HG02970 (cell line): ENCODE measurements at regions not wholly inside any gene's neighbourhood (a gene's known extent, or its start where the extent isn't known, plus 50 kb on each side); places are given as distances from the start of the nearest gene placed in this dataset.
A peak's percentile ranks its signal among the peaks of the same experiment; 100 is the strongest.
"Not testable (repeated sequence)": the region's sequence is repeated elsewhere in the genome, so short reads cannot be mapped to it uniquely, and the experiment has no call there.

Experiments used
- ATAC-seq: cut with Tn5 transposase; IDR thresholded peaks from one replicate; pipeline ENCODE4 v1.9.1; 2021; ENCODE audit warnings: mild to moderate bottlenecking, moderate library complexity, moderate number of reproducible peaks; ENCODE audit not compliant: unreplicated experiment, low FRiP score

DNA sequence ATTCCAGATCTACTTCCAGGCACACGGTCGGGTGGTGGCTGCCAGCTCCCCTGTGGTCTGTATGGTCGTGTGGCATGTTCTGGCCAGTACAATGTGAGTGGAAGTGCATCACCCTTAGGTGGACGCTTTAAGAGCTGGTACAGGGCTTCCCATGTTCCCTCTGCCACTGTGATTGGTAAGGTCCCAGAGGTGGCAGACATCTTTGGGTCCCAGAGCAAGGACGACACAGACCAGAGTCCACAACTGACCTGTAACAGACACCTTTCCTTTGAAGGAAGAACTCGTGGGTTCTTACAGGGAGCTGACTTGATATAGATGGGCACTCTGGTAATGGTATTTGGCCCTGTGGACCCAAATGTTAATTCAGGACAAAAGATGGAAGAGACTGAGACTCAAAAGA, 90.0 kb upstream of the GDNF start:
- ATAC-seq: no peak

DNA sequence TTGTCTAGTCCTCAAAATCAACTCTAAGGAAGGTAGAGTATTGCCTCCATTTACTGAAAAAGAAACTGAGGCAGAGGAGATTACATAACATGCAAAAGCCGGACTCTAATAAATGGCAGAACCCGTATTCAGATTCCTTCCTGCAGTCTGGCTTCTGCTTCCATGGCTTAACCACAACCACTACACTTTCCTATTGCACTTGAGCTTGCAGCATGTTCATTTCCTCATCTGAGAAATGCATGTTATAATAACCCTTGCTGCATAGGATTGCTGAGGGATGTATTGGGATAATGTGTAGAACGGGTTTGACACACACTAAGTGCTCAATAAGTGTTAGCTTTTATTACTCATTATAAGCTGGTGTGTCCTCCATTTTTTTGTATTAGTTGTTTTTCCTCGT, 87.9 kb upstream of the GDNF start:
- ATAC-seq: not testable (repeated sequence)

DNA sequence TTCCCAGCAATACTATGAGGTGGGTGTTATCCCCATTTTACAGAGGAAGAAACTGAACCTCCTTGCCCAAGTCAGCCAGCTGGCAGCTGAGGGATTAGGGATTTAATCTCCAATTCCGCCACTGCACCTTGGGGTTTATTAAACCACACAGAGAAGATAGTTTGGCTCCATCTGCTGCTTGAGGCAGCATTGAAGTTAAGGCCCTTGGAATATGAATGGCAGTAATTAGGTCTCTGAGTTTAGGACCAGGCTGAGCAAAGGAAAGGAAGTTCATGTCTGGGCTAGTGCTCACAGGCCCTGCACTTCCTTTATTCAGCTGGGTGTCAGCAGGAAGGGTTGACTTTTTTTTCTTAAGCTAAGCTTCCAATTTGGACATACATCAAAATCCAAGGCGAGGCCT, 86.9 kb upstream of the GDNF start:
- no peak for ATAC-seq

DNA sequence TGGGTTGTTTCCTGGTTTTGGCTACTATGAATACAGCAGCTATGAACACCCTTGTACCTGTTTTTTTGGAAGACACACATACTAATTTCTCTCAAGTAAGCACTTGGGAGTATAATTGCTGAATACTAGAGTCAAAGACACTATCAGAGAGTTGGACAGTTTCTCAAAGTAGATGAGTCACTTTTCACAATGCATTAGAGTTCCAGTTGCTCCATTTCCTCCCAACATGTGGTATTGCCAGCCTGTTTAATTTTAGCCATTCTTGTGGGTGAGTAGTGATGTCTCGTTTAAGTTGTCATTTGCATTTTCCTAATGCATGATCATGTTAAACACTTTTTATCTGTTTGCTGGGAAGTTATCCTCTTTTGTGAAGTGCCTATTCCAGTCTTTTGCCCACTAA, 81.6 kb upstream of the GDNF start:
- ATAC-seq: no peak

DNA sequence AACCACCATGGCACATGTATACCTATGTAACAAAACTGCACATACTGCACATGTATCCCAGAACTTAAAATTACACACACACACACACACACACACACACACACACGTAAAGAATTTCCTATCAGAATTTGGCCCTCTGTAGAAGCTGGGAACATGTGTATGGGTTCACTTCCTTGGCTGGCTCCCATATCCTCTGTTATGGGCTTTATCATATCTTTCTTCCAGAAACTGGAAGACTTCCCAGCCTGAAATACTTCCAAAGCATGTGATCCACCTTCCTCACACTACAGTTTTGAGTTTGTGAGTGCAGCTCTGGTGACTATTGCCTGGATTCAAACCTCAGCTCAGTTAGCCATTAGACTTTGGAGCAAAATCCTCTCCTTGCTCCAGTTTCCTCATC, 78.6 kb upstream of the GDNF start:
- ATAC-seq: no peak

DNA sequence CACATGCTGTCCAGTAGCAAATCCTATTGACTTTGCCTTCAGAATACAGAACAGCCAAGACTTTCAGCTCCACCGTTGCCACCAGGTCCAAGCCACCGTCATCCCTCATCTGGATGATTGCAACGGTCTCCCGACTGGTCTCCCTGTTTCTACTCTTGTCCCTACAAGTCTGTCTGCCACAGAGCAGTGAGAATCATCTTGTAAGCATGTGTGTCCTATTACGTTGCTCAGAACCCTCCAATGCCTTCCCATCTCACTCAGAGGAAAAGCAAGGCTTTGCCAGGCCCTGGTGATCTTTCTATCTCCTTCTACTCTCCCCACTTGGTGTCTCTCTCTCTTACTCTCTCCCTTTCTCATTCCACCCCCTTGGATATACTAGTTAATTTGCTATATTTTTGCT, 76.7 kb upstream of the GDNF start:
- no peak for ATAC-seq

DNA sequence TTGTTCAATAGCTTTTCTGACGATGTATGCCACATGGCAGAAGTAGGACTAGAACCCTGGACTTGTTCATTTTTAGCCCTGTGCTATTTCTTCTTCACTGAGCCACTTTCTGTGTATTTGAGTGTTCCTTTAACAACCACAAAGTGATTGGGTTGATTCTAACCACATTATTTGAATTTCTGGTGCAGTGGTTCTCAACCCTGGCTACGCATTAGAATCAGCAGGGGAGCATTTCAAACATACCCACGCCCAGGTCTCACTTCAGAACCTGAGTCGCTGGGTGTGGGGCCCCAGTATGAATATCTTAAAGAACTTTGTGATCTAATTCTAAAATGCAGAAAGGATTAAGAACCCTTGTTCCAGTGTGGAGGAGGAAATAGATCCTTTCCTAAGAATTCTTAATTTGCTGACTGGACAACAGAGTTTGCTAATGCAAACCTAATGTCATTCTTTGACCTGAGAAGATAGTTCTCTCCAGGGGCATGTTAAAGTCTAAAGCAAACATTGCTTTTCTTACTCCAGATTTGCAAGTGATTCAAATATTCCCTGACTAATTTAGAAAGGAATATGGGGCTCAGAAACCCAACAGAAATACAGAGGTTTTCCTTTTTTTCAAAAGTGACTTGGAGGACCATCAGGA, 75.4 kb upstream of the GDNF start:
- no peak for ATAC-seq

DNA sequence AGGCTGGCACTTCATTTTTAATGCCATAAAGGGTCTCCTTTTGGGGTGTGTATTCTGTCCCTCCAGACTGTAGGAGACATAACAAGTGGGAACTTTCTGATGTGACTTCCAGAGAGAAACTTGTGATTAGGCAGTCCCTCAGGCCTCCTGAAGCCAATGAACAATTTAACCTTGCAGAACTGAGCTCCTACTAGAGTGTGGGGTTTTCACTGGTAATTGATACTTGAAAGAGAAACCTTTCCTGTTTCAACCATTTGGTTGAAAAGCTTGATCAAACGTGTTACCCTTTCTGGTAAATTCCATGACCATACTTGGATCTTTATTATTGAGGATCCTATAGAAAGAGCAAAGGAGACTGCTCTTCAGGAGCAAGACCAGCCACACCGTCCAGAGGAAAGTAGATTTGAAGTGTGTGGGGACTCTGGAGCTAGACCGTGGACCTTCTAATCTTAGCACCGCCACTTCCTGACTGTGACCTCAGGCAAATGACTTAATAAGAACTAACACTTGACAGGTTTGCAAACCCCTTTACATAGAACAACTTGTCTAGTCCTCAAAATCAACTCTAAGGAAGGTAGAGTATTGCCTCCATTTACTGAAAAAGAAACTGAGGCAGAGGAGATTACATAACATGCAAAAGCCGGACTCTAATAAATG, 69.9 kb upstream of the GDNF start:
- ATAC-seq: peak; percentile 51

DNA sequence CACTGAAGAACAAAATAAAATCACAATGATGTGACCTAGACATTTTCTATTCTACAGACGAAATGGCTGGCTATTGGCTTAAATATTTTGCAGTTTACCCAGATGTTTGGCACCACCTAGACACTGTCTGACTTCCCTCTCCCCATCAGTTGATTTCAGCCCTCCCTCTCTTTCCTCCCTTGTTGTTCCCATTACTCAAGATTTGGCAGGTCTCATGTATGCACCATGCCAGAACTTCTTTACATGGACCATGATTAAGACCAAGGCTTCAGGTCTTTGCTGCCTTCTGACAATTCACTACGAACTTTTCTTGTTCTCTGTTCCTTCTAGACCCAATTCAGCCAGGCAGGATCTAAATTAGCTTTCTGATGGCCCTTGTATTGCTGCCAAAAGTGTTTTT, 66.6 kb upstream of the GDNF start:
- no peak for ATAC-seq

DNA sequence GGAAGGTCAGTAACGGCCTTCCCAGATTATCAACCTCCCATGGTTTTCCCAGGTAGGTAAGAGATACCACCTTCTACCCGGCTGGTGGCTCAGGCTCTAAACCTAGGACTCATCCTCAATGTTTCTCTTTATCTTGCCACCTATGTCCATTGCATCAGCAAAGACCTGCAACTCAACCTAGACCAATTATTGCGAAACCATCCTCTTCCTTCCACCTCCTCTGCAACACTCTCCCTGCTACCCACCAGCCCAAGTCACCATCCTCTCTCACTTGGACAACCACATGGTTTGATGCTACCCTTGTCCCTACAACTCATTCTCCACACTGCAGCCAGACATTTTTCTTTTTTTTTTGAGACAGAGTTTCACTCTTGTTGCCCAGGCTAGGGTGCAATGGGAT, 65.4 kb upstream of the GDNF start:
- ATAC-seq: no peak

DNA sequence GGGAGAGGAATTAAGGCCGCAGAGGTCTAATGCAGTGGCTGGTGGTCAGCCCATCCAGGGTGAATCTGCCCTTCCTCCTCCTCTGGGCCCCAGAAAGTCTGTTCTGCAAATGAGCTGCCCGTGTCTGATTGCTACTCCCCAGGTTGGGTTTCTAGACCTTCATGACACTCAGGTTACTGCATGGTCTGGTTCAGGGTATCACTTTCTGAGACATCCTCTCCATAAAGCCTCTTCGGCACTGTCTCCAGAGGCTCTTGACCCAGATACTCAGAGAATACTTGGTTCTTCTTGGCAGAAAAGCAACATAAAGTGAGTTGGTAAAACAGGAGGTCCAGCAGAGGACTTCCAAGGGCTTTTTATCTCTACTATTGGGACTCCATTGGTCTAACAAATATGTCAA, 62.5 kb upstream of the GDNF start:
- no peak for ATAC-seq

DNA sequence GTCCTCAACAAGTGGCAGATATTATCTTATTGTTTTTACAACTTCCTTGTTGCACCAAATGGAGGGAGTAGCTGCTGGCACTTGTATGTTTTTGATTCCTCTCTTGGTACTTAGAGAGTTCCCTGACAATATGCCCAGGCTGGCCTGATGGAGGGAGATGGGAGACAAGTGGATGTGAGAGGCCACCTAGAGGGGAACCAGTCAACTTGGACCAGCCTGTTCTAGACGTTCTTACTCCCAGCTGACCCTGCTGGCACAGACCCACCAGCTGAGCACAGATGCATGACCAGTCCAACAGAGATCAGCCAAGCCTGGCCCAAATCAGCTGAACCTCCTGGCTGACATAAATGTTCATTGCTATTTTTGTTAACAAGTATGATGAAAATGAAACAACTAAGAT, 60.9 kb upstream of the GDNF start:
- no peak for ATAC-seq

DNA sequence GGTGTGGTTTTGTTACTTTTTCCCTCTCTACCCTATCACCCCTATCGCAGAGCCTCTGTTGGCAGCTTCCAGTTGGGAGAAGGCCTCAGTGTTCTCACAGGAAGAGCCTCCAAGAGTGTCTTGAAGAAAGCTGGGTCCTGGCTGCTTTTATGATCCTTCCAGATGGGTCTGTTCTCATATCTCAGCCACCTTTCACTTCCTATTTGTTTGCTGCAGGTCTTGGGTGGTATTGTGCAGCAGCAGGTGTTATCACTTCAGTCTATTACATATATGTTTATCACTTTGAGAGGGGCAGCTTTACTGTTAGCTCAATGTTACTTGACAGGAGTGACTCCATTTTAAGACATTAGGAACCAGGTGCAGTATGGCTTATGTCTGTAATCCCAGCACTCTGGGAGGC, 59.2 kb upstream of the GDNF start:
- ATAC-seq: no peak

DNA sequence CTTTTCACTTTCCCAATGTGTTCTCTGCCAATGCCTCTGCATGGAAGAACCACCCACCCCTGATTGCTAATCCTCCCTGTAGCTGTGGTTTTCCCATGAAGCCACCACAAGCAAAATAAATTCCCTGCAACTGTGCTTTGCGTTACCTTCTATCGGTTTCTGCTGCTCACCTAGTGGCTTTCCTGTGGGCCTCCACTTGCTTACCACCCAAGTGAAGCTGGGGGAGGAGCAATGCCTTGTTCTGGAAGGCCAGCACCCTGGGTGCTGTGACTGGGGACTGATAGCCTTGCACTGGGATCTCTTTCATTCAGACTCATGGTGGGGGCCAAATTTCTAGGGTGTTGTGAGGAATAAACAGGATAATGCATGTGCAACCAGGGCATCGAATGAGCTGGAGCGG, 56.3 kb upstream of the GDNF start:
- ATAC-seq: no peak

DNA sequence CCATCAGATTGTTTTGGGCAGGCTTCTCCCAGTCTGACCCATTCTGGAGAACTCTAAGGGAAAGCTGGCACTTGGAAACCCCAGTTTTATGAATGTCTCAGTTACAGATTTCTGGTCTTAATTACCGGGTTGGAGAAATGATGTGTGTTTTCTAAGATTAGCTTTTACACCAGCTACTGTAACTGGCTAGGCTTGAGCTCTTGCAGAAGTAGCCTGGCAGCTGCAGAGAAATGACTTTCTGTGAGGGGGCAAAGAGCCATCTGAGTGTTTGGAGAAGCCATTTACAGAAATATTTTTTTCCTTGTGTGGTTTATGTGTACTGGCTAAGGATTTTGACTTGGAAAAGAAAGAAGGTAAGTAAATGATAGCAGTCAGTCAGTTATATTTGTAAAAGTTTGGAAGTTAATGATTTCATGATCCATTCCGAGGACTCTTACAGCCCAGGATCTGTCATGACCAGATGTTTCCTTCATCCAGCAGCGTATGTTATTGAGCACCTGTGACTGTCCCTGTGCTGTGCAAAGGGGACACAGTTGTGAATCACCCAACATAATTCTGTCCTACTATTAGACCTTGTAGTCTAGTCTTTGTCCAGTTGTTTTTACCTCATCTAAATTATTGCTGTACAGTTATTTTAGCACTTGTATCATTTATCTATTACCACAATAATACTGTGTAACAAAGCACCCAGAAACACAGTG, 53.7 kb upstream of the GDNF start:
- no peak for ATAC-seq

DNA sequence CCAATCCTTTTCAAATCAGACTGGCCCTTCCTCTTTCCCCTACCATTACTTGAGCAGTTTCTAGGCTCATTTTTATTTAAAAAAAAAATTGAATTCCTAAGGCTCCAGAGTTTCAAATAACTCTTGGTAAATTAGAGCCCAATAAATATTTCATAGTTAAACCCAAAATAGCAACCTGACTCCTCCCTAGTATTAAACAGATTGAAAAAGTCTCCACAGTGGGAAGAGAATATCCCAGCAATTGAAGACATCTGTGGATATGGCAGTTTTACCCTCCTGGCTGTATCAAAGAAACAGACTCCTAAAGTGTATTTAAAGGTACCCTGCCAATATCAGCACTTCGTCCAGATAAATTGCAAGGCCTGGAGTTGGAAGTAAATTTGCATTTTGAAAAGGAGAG, 52.7 kb upstream of the GDNF start:
- no peak for ATAC-seq

DNA sequence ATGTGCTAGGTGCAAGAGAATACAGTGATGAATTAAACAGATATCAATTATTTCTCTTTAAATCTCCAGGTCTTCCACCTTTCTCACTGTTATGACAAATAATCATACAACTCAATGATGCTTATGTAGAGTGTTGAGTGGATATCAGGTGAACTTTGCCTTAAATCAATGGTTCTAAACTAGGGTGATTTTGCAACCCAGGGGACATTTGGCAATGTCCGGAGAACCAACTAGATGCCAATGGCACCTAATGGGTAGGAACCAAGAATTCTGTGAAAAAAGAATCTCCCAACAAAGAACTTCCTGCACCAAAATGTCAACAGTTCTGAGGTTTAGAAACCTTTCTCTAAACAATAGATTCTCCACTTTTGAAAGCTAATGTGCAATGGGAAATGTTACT, 52.0 kb upstream of the GDNF start:
- ATAC-seq: no peak

DNA sequence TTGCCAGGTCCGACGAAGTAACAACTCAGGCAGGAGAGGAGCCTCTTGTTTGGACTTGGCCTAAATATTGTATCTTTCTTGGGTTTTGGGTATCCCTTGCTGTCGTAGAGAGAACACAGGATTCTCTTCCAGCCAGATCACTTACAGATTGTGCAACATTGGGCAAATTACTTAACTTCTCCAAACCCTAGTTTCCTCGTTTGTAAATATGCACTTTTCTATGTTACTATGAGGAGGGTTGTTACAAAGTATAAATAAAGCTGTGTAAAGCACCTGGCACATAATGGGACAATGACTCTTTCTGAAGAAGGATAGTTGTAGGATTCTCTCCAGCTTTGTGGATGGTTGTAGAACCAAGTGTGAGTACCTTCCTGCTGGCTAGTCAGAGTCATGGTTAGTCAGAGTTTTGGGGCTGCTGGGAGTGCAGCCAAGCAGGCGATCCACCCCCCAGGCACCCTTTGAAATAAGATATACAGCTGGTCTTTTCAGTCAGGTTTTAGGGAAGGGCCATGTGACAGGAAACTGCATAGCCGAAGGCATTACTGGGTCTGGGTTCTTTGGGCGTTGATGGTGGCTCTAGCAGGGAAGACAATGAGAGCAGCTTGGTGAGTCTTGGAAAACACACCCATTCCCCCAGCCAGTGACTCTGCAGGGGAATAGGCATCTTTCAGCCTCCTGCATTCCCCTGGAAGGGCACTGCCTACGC, 49.9 kb upstream of the GDNF start:
- ATAC-seq: no peak
